Chondrocyte (in vitro differentiated cells): ENCODE measurements at regions not wholly inside any gene's neighbourhood (a gene's known extent, or its start where the extent isn't known, plus 50 kb on each side); places are given as distances from the start of the nearest gene placed in this dataset.

Source experiments
- DNase-seq: peaks from one replicate; pipeline ENCODE4 v3.0.0; 2021; ENCODE audit warnings: mixed read lengths, low spot score
- H3K27ac Mint-ChIP-seq: one replicate; pipeline ENCODE4 v1.8.0; 2021; ENCODE audit warnings: mild to moderate bottlenecking, moderate library complexity, mixed read lengths; ENCODE audit not compliant: unreplicated experiment
- H3K27me3 Mint-ChIP-seq: 2 replicates; pipeline ENCODE4 v1.8.0; 2021; ENCODE audit warnings: low read depth, mixed read lengths
- H3K36me3 Mint-ChIP-seq: 2 replicates; pipeline ENCODE4 v1.8.0; 2021; ENCODE audit warnings: low read depth, mixed read lengths
- H3K4me1 Mint-ChIP-seq: 2 replicates; pipeline ENCODE4 v1.8.0; 2021; ENCODE audit warnings: low read depth, mild to moderate bottlenecking, mixed read lengths
- H3K4me3 Mint-ChIP-seq: one replicate; pipeline ENCODE4 v1.8.0; 2021; ENCODE audit warnings: mild to moderate bottlenecking, moderate library complexity, mixed read lengths; ENCODE audit not compliant: unreplicated experiment
- H3K9me3 Mint-ChIP-seq: 2 replicates; pipeline ENCODE4 v1.8.0; 2021; ENCODE audit warnings: low read depth, mixed read lengths
- TF ChIP-seq, protein P1 (sequence below): fragments of 200-600 bp; sonication (generic); IDR thresholded peaks from 2 replicates; pipeline ENCODE4 v1.5.0; 2021; ENCODE audit warnings: antibody characterized with exemption, mild to moderate bottlenecking, moderate library complexity

DNA sequence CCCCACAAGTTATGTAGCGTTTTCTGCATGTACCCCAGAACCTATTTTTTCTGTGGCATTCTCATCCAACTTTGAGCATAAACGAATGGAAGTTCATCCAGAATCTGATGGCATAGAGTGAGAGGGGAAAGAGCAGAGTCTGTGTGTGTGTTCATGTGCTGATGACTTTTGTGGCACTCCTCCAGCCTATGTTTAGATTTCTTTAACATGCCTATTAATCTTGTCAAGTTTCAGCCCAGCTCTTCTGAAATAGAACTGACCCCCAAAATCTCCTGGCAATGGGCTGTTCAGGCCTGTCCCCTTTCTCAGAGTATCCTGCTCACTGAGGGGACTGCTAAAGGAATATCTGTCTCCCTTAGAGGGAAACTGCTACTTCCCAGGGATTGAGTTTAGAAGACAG is 56.4 kb upstream of the NEO1 start:
- H3K4me1 Mint-ChIP-seq, result peaks cover 25% of the 10 kb centered on the region
- H3K36me3 Mint-ChIP-seq, result no peaks in the 10 kb centered on the region
- TF ChIP-seq, protein P1, sequence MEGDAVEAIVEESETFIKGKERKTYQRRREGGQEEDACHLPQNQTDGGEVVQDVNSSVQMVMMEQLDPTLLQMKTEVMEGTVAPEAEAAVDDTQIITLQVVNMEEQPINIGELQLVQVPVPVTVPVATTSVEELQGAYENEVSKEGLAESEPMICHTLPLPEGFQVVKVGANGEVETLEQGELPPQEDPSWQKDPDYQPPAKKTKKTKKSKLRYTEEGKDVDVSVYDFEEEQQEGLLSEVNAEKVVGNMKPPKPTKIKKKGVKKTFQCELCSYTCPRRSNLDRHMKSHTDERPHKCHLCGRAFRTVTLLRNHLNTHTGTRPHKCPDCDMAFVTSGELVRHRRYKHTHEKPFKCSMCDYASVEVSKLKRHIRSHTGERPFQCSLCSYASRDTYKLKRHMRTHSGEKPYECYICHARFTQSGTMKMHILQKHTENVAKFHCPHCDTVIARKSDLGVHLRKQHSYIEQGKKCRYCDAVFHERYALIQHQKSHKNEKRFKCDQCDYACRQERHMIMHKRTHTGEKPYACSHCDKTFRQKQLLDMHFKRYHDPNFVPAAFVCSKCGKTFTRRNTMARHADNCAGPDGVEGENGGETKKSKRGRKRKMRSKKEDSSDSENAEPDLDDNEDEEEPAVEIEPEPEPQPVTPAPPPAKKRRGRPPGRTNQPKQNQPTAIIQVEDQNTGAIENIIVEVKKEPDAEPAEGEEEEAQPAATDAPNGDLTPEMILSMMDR, result no peak
- H3K27me3 Mint-ChIP-seq, result peaks cover 17% of the 10 kb centered on the region
- no peaks in the 10 kb centered on the region for H3K9me3 Mint-ChIP-seq
- H3K27ac Mint-ChIP-seq, result no peak overlapping the region
- H3K4me3 Mint-ChIP-seq, result no peak overlapping the region
- DNase-seq, result no peak

GRCh38 chr15:72994534-72995177 is 57.6 kb upstream of the NEO1 start:
- H3K27ac Mint-ChIP-seq, result no peak overlapping the region
- H3K9me3 Mint-ChIP-seq, result no peaks in the 10 kb centered on the region
- H3K4me1 Mint-ChIP-seq, result peaks cover 27% of the 10 kb centered on the region
- H3K4me3 Mint-ChIP-seq, result no peak overlapping the region
- TF ChIP-seq, protein P1, result no peak
- DNase-seq, result no peak
- no peaks in the 10 kb centered on the region for H3K36me3 Mint-ChIP-seq
- peaks cover 12% of the 10 kb centered on the region for H3K27me3 Mint-ChIP-seq

DNA sequence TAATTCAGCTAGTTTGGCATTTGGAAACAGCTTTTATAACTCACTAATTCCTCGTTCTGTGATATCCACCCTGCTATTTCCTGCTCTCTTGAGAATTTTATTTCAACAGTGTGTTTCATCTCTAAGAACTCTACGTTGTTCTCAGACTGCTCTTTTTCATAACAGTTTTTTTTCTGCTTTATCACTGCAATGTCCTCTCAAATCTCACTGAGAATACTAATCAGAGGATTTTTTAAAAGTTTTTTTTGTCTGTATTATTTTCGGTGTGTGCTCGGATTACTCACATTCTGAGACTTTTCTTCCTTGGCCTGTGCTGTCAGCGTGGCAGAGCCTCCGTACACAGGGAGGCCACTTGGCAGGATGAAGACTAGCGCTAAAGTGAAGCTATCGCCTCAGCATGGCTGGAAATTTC is 59.4 kb upstream of the NEO1 start:
- no peak overlapping the region for H3K4me3 Mint-ChIP-seq
- no peaks in the 10 kb centered on the region for H3K9me3 Mint-ChIP-seq
- TF ChIP-seq, protein P1, result no peak
- no peak for DNase-seq
- H3K36me3 Mint-ChIP-seq, result no peaks in the 10 kb centered on the region
- peaks cover 27% of the 10 kb centered on the region for H3K4me1 Mint-ChIP-seq
- peaks cover 3% of the 10 kb centered on the region for H3K27me3 Mint-ChIP-seq
- H3K27ac Mint-ChIP-seq, result peak overlapping the region; percentile 89

DNA sequence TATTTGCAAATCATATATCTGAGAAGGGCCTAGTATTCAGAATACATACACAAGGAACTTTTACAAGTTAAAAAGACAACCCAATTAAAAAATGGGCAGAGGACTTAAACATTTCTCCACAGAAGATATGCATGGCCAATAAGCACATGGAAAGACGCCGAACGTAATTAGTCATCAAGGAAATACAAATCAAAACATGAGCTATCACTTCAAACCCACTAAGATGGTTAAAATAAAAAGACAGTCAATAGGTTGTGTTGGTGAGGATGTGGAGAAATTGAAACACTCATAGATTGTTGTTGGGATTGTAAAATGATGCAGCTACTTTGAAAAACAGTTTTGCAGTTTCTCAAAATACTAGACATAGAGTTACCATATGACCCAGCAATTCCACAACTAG is 61.2 kb upstream of the NEO1 start:
- DNase-seq, result no peak
- Mint-ChIP-seq H3K27ac (no peak overlapping the region), H3K9me3 (peaks cover 3% of the 10 kb centered on the region), H3K36me3 (no peaks in the 10 kb centered on the region), H3K27me3 (peaks cover 10% of the 10 kb centered on the region), H3K4me1 (peaks cover 27% of the 10 kb centered on the region), H3K4me3 (no peak overlapping the region)
- TF ChIP-seq, protein P1, result no peak

GRCh38 chr15:72983801-72984545 is 68.3 kb upstream of the NEO1 start:
- Mint-ChIP-seq H3K9me3 (peaks cover 11% of the 10 kb centered on the region), H3K36me3 (no peaks in the 10 kb centered on the region), H3K4me3 (no peak overlapping the region), H3K4me1 (peaks cover 11% of the 10 kb centered on the region), H3K27me3 (peaks cover 39% of the 10 kb centered on the region), H3K27ac (no peak overlapping the region)
- TF ChIP-seq, protein P1, result no peak
- DNase-seq, result no peak
